GM13976 (cell line): ENCODE measurements at regions not wholly inside any gene's neighbourhood (a gene's known extent, or its start where the extent isn't known, plus 50 kb on each side); places are given as distances from the start of the nearest gene placed in this dataset.

Experiments
- DNase-seq: peaks from one replicate; pipeline ENCODE4 v3.0.0; 2012; ENCODE audit warnings: low spot score
- in situ Hi-C: fragments of 300-500 bp; cut with MboI; formaldehyde crosslinking; loops from one replicate; pipeline ENCODE4 v1.12.0; 2022; ENCODE audit warnings: low sequenced_read_pairs, mixed read lengths, inconsistent platforms; ENCODE audit not compliant: unreplicated experiment
- TF ChIP-seq, protein P1 (sequence below): IDR thresholded peaks from 2 replicates; pipeline ENCODE4 v1.5.1; 2012; ENCODE audit warnings: borderline replicate concordance, mild to moderate bottlenecking; ENCODE audit not compliant: insufficient read depth; ENCODE audit errors: extremely low read depth, missing control alignments, control extremely low read depth

DNA sequence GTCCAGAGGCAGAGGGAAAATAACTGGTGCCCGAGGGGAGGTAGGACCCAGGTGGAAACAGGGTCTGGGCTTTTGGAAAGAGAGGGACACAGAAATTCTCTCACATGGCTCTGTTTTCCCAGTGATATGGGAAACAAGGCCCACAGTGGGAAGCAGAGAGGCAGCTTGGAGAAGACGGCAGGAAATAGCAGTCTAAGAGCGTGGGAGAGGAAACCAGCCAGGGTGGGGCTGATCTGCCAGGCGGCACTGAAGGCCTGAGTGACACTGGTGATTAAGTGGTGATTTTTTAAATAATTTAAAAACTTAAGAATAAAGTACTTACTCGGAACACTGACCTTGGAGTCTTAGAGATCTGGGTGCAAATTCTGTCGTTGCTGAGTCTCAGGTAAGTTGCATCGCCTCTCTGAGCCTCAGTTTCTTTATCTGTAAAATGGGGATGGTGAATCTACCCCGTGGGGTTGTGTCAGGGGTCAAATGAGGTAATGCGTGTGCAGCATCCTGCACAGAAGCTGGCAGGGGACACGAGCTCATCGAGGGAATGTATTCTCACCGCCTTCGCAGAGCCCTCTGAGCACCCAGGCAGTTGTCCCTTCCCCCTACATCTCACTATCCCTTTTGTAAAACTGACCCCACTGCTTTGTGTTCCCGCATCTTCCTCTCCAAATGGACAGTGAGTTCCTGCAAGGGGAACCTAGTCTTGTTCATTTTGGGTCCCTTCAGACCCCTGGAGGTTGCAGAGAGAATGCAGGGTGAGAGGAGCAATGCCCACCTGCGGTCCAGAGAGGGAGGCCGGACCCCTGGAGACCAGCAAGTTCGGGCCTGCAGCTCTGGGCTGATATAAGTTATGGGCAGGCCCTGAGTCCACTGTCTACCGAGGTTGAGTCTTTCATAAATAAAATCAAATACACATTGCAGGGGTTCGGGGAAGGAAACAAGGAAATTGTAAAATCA, 228.6 kb upstream of the PMEPA1 start:
- no peak for DNase-seq
- in situ Hi-C loops = no loop called here
- TF ChIP-seq, protein P1, sequence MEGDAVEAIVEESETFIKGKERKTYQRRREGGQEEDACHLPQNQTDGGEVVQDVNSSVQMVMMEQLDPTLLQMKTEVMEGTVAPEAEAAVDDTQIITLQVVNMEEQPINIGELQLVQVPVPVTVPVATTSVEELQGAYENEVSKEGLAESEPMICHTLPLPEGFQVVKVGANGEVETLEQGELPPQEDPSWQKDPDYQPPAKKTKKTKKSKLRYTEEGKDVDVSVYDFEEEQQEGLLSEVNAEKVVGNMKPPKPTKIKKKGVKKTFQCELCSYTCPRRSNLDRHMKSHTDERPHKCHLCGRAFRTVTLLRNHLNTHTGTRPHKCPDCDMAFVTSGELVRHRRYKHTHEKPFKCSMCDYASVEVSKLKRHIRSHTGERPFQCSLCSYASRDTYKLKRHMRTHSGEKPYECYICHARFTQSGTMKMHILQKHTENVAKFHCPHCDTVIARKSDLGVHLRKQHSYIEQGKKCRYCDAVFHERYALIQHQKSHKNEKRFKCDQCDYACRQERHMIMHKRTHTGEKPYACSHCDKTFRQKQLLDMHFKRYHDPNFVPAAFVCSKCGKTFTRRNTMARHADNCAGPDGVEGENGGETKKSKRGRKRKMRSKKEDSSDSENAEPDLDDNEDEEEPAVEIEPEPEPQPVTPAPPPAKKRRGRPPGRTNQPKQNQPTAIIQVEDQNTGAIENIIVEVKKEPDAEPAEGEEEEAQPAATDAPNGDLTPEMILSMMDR = no peak

DNA sequence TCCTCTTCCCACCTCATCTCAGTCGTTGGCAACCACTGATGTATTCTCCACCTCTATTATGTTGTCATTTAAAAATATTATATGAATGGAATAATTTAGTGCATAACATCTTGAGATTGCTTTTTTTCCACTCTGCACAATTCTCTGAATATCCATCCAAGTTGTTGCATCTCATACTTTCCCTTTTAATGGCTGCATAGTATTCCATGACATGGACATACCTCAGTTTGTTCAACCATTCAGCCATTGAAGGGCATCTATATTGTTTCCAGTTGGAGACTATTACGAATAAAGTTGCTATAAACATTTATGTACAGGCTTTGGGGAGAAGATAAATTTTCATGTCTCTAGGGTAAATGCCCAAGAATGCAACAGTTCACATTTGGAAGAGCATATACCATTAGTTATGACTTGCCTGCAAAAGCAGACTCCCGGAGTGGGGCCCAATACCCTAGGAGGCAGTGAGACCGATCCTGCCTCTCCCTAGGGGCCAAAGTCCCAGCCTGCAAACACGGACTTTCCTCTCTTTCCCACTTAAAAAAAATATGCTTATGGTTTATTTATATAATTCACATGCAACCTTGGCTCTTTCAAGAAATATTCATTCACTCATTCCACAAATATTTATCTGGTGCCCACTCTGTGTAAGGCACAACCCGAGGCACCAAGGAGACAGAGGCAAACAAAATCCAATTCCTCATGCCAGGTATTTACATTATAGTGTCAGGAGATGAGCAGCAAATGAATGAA, 227.0 kb upstream of the PMEPA1 start:
- TF ChIP-seq, protein P1 = no peak
- in situ Hi-C loops = no loop called here
- no peak for DNase-seq

DNA sequence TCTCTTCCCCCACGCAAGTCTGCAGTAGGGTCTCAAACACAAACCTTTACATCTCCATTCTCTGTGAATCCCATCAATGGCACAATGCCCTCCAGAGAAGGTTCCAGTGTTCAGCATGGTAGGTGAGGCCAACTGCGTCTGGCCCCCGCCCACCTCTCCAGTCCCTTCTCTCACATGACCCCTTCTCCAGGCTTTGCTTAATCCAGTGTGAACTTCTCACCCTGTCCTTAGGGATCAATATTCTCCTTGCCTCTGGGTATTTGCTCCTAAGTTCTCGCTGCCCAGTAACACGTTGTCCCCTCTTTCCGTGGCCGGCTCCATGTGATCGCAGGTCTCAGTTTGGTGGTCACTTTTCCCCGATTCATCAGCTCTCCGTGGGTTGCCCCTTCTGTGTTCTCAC, 225.1 kb upstream of the PMEPA1 start:
- TF ChIP-seq, protein P1 = no peak

DNA sequence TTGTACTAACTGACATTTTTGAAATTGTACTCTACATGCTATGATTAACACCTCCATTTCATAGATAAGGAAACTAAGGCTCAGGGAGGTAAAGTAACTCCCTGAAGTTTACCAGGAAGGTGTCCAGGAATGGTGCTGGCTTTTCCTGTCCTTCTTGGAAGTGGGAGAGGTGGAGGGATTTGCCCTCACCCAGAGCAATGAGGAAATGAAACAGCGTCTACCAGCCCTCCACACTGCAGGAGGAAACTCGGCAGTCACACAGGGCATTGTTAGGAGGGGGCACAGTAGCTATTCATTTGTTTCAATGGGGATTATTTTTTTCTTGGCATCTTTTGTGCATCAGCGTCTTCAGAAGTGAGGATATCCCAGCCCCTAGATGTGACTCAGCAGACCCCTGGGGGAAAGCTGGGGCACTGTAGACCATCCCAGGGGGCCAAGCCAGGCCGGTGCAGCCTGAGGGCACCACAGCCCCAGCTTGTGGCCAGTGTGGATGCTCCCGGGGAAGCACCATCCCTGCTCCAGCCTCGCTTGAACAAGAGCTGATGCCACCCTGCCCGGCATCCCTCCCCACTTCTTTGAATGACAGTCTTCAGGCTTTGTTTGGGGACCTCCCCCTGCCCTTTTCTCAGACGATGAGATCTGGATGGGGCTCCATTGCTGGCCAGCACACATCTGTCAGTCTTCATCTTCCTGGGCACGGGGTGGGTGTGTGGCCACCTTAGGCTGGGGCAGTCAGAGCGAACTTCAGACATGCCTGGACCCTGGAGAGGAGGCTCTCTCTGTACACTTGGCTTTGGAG, 224.4 kb upstream of the PMEPA1 start:
- in situ Hi-C loops = no loop called here
- TF ChIP-seq, protein P1 = no peak
- DNase-seq = no peak

More for the DNA sequence above, 225.1 kb upstream of the PMEPA1 start:
- DNase-seq = no peak
- in situ Hi-C loops = no loop called here

DNA sequence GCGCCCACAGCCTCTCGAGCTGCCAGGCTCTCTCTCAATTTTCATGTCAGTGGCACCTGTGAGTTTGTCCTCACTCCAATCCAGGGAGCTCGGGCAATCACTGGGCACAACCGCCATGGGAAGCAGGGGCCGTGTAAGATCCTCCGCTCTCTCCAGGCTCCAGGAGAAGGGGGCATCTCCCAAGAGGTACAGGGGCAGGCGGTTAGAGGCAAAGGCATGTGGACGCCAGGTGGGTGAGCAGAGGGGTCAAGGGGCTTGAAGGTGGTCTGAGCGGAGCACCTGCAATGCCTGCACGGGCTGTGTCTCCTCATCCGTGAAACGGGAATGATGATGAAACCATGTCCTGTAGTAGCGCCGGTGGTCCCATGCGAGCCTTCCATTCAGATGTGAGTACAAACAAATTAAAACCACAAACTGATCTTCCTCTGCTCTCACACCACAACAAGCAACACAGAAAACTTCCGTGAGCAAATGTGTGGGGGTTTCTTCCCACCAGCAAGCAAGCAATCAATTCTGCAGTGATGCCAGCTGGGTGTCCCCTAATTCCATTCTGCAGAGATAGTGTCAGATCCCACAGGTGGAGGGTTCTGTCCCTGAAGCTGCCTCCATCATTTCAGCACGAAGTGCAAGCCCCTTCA, 222.5 kb upstream of the PMEPA1 start:
- in situ Hi-C loops = no loop called here
- TF ChIP-seq, protein P1 = no peak
- no peak for DNase-seq
